CD4-positive, alpha-beta T cell treated with Interleukin-15 for 1 hour (primary cell): ENCODE measurements at regions not wholly inside any gene's neighbourhood (a gene's known extent, or its start where the extent isn't known, plus 50 kb on each side); places are given as distances from the start of the nearest gene placed in this dataset.
"Not testable (repeated sequence)": the region's sequence is repeated elsewhere in the genome, so short reads cannot be mapped to it uniquely, and the experiment has no call there.

Source experiments
- DNase-seq: peaks from one replicate; pipeline ENCODE4 v3.0.0-alpha.2; 2020

DNA sequence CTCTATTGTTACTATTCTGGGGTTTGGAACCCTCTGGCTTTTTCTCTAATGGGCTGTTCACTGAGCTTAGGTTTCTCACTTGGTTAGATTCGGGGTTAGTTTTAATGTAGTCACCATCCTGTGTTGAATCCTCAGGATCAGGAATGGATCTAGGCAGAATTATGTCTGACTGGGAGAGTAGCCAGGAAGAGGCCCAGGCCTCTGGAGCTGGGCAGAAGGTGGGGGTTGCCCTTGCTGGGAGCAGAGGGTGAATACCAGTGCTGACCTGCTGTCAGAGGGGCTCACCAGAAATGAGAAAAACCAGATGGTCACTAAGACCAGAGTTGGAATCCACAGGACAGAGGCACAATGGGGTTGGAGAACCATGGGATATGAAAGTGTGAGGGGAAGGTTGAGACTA, 126.6 kb upstream of the SLC4A4 start:
- DNase-seq = no peak

DNA sequence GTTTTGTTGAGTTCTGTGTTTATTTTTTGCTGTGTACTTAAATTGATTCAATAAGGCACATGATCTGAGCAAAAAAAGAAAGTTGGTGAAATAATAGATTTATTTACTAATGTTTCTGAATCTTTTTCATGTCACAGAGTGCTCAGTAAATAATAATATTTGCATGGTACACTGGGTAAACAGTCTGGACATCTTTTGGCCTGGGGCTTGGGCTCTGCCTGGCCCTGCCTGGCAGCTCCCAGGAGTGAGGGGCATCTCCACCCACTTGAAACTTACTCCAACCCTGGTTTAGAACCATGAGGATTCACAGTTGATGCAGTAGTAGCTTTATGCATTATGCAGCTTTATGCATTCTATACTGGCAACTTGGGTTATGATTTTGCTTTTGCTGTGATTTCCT, 124.2 kb upstream of the SLC4A4 start:
- no peak for DNase-seq

DNA sequence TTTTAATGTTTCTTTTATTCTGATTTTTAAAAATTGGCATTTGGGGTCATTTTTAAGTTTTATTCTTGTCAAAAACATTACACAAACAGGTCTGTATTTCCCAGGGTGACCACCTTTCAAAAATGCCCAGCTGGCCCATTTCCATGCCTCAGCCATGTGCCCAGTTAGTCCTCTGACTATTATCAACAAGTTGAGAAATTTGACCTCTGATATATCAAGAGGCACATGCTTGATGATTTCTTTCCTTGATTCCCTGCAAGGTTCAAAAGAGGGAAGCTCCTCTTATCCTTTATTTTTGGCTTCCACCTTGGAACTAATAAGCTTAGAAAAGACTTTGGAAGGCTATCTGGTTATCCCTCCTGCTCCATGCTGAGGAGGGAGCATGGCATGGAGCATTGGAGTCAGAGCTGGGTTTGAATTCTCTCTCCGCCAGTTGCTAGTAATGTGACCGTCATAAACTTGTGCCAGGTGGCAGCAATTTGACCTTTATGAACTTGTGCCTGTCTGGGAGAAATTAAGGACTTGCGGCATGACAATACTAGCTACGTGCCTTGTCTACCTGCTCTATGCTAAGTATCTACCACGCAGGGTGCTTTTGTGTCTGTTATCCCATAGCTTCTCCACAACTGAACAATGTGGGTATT, 122.4 kb upstream of the SLC4A4 start:
- DNase-seq = no peak

DNA sequence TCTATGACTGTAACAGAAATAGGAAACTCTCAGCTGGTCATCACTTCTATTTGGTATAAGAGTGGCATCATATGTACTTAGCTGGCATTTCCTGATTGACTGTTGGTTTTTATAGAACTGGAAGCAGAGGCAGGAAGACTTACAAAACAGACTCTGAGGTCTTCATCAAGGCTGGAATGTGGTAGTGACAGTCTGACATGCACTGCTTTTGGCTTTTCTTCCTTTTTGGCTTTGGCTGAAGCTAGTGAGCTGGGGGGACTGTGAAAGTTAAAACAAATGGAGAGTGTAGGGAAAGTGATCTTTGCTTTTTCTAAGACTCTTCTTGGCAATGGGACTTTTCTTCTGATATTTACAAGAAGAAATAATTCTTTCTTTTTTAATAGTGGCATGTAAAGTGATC, 121.1 kb upstream of the SLC4A4 start:
- DNase-seq = no peak

DNA sequence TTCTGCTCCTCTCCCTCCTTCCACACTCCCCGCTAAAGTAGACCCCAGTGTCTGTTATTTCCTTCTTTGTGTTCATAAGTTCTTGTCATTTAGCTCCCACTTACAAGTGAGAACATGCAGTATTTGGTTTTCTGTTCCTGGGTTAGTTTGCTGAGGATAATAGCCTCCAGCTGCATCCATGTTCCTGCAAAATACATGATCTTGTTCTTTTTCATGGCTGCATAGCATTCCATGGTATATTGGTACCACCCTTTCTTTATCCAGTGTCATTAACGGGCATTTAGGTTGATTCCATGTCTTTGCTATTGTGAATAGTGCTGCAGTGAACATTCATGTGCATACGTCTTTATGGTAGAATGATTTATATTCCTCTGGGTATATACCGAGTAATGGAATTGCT, 118.0 kb upstream of the SLC4A4 start:
- DNase-seq = not testable (repeated sequence)

DNA sequence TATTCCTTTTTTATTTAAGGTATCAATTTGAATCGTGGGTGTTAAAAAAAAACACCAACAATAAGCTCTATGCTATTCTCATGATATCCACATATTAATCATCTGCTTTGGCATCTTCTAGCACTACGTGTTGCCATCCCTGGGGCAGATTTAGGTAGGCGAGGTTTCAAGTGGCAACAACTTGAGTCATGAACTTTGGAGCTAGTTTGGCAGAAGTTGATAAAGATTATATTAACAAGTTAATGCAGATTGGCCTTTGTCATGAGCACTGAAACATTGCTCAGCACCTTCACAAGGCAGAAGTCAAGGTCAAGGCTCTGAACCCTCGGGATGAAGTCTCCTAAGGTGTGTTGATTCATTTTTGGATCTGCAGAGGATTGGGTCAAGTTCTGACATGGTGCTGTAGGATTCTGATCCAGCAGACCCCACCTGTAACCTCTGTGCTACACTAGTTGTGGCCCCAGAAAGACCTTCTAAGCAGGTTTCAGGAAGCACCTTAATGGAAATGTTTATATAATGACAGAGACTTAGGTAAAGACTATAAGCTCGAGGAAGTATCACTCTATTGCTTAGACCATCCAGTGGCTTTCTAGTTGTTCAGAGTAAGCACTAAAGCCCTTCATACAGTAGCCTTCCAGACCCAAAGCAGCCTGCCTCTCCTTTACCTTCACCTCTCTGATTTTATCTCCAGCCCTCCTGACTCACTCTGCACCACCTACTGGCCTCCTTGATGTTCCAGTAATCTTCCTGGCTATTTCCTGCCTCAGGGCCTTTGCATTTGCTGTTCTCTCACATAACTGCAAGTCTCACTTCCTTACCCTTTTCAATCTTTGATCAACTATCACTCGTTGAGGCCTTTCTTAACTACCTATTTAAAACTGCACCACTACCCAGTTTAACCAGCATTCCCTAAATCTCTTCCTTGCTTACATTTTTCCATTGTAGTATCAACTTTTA, 117.0 kb upstream of the SLC4A4 start:
- DNase-seq = no peak

DNA sequence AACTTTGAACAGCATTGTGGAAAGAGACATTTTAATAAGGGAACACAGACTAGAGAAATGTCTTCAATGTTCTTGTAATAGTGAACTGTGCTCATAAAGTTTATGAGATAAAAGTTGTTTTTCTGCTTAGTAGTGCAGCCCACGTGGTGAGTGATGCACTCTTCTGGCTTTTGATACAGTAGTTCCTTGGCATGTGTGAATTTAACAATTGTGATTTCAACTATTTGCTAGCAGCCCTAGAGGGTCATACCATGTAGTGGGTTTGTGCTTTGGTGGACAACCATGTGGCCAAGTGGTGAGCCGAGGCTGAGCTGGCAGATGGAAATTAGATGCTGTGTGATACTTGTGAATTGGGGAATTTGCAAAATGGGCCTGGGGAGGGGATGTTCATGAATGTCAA, 116.2 kb upstream of the SLC4A4 start:
- DNase-seq = no peak

DNA sequence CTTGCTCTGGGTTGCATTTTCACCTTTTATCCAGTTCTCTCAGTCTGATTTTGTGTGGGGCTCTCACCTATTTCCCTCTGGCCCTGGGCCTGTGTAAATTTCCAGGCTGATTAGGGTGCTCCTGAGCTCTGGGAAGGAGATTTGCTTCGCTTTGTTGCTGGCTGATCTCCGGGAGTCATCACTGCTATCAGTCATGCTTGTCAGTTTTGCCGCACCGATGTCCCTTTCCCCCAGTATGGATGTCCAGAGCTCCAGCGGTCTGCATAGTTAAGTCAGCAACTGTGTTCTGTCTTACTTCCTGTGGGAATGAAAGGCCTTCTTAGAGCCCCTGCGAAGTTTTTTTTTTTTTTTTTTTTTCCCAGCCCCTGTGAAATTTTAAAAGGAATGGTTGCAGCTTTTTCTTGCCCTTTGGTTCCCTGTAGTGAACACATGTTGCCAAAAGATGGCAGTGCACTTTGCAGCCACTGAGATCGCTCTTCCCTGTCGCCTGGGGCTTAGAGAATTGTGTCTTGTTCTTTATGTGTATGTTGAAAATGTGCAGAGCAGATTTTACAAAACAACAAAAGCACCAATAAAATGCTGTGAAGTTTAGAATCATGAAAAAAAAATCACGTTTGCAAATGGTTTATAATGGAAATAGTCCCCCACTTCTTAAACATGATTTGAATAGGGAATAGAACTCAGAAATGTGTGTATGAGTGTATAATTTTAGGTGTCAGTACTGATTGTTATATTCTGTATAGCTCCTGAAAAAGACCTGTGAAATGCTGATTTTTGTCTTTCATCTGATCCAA, 109.1 kb upstream of the SLC4A4 start:
- DNase-seq = no peak

DNA sequence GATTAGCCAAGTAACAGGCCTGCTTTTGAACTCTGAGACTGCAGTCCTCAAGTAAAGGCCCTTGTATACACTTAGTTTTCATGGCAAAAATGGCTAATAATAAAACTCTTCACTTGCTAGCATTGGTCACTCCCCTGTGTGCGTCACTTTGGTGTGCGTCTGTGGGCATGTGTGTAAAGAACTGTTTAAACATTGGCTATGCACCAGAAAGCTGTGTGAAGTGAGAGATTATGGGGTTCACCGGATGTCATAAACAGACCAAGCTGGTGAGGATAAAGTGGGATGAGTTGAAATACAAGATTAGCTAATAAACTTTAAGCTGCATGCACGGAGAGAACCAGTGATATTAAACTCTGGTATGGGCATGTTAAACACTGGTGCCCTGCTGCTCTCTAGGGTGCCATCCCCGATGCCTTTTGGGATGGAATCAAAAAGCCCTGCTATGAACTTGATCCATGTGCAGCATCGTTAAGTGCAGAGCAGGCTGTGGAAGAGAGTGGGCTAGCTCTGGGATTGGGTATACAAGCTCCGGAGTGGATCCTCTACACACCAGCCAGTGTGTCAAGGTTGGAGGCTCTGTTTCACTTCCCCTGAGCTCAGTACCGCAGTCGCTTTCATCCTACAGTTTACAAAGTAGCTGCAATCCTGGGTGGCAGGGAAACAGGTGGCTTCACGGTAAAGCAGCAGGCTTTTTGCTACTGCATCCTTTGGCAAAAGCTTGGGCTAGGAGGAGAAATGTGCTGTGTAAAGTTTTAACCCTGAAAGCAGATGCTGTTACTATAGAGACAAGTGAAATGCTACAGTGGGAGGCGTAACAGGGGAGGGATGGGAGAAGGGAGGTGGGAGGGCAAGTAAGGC, 108.3 kb upstream of the SLC4A4 start:
- no peak for DNase-seq

DNA sequence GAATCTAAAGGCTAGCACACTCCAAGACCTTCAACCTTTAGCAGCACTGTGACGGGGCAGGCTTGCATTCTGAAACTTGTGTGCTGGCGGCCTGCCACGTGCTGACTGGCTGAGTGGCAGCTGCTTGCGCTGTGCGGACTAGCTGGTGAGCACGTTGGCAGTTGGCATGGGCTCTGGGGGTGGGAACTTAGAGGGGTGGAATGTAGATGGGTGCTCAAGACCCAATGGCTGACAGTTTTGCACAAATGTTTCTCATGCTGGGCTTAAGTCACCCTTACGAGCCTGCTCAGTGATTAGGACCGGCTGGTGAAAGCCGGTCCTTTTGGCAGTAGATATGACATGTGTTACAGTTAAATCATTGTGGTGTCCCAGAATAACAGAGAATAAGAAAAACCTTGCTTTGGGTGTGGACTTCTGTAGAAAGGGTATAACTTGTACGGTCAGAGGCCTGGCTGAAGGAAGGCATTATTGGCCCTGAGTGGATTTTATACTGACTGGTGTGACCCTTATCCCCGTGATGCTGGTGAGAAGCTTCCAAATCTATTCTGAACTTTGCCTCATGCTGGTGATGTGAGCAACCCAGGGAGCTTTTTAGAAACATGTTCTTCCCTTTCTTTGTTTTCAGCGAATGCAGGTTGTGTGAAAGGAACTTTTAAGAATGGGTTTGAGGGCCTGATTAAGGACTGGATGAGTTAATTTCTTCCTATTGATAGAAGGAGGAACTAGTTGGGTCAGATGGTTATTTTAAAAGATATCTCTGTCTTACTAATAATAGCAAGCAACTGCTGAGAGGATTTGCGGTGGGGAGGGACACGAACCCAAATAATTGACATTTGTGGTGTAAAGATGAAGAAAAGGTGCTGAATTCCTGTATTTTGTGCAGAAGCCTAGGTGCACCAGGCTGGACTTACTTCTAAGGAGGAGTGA, 107.4 kb upstream of the SLC4A4 start:
- no peak for DNase-seq

DNA sequence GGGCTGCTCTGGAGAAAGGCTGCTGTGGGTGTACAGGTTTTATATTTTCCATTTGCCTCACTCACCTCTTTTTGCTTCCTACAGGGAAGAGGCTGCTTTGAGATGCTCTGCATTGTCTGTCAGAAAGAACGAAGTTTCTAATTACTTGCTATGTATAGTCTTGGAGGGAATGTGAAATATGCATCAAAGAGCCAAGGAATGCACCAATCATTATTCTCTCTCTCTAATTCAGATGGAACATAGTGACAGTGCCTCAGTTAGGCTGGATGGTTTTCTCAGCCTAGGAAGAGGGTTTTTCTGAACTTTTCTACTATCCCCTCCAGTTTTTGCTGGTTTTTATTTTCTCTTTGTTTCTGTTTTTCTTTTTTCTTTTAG, 106.8 kb upstream of the SLC4A4 start:
- DNase-seq = no peak

DNA sequence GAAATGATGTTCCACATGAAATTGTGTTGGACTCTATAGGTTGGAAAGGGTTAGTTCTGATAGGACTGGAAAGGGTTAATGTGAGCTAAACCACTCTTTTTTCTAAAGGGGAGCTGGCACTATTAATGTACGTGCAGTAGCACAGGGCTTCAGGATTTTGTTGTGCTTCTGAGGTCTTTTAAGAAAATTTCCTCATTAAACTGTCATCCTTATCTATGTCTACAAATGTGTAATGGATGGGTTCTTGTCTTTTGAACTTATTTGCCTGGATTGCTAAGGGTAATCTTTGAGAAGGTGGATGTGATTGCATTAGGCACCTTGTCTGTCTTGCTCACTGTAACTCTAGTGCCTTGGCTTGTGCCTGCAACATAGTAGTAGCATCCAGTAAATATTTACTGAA, 106.0 kb upstream of the SLC4A4 start:
- DNase-seq = no peak

DNA sequence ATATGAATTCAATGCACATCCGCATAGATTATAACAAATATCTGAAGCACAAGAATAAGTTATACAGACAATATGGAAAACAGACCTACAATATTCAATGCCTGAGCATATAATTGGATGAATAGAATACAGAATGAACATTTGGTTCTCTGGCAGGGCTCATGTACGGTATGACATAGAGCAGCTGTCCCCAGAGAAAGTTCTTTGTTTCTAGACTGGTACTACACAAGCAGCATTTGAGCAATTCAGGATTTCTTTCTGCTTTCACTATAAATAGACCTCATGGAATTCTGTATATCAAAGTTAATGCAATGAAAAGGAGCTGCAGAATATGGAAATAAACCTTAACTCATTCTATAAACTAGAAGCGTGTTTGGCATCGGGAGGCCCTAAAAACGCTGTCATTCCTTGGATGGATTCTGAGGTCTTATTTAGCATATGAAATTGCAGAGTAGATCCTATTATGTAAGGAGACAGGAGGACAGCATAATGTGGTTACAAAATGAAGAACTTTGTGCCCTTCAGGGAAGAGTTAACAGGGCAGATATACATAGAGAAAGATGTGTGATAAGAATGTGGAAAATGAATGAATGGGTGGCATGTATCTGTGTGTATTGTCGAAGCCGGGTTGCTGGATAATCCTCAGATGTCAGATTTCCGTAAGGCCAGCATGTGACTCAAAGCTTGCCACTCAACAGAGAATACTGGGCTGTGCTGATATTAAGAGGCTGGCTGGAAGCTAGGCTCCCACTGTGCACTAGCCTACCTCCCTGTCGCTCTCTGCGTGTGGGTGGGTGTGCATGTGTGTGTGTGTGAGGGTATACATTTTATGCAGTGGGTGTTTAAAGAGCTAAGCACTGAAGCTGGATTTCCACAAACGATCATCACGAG, 103.3 kb upstream of the SLC4A4 start:
- no peak for DNase-seq

DNA sequence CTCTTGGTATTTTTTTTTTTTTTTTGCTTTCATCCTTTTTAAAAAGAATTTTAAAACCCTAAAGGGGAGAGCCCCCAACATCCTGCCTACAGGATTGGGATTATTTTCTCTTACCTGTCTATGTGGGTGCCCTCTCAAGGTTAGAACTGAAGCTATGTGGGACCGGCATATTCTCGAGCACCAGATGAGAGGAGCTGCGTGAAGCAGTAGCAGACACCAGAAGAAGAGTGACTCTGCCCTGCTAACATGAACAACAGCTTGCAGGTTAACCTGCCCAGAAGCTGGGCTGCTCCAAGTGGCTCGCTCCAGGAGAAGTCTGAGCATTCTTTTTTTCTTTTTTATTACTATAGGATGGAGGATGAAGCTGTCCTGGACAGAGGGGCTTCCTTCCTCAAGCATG, 102.6 kb upstream of the SLC4A4 start:
- DNase-seq = no peak

DNA sequence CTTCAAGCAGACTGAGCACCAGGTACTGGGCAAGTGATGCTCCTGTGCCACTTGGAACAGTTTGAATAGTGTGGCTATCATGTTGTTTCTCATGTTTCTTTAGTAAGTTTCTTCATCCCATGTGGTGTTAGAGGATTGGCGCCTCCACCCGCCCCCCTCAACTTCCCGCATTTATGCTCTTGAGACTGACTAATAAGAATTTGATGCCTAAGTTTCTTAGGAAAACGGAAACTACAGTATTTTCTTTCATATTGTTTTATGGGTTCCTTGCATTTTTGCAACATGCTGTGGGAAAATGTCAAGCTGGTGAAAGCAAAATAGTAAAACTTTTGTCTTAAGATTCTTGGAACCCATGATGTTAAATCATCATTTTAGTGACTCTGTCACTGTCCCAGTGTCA, 101.2 kb upstream of the SLC4A4 start:
- no peak for DNase-seq

DNA sequence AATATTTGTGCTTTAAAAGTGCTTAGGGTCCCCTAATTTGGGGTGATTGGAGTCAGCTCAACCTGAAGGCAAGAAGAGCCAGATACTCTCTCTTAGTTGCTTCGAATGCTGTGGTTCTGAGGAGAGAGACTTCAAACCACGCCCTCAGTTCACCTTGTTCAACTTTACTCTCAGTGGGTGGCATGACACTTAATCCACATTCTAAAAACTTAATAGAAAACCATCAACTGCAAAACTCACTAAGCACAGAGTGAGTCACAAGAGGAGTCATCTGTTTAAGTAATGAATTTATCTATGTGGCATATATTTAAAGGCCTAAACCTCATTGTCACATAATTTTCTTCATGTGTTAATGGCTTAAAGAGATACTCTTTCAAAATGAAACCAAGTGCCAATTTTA, 99.5 kb upstream of the SLC4A4 start:
- no peak for DNase-seq

DNA sequence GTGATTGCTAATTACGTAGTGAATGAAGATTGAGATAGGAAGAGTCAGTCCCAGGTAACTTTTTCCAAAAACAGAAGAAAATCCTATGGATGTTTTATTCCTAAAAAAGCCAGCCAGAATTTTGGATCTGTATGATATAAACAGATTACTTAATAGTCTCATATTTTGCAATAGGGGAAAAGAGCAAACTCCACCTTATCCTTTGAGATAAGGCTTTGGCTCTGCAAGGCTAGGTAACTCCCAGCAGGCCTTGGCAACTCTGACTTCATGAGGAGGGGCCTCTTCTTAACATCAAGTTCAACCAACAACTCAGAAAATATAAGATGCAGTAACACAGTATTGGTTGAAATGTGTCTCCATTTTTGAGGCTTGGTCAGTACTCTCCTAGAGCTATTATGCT, 98.7 kb upstream of the SLC4A4 start:
- no peak for DNase-seq

DNA sequence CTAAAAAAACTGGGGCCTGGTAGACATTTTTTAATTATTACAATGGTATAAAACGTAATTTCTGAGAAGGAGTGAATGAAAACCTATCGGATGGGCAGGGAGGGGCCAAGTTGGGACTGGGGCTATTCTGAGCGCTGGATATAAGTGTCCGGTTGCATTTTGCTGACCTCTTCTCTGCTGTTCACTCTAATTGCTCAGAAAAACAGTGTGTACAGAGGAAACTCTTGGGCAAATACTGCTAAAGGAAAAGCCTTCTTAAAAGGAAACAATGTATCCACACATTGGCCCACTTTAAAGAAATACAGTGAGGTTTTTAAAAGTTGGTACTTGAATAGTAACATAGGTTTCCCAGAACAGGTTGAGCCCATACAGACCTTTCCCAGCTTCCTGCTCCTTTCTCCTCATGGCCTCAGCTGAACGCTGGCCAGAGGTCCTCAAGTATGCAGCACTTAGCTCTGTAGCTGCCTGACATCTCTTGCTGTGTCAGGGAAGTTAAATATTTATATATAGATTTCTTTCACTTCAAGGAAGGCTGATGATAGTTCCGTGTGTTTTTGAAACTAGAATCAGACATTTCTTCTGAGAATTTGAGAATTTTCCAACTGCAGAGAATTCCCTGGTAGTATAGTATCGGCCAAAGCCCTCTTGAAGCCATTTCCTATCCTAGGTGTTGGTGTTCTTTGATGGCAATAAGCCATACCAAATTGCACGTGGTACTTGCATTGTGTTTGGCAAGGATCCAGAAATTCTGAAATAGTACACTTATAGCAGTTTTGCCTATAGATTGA, 97.1 kb upstream of the SLC4A4 start:
- no peak for DNase-seq

DNA sequence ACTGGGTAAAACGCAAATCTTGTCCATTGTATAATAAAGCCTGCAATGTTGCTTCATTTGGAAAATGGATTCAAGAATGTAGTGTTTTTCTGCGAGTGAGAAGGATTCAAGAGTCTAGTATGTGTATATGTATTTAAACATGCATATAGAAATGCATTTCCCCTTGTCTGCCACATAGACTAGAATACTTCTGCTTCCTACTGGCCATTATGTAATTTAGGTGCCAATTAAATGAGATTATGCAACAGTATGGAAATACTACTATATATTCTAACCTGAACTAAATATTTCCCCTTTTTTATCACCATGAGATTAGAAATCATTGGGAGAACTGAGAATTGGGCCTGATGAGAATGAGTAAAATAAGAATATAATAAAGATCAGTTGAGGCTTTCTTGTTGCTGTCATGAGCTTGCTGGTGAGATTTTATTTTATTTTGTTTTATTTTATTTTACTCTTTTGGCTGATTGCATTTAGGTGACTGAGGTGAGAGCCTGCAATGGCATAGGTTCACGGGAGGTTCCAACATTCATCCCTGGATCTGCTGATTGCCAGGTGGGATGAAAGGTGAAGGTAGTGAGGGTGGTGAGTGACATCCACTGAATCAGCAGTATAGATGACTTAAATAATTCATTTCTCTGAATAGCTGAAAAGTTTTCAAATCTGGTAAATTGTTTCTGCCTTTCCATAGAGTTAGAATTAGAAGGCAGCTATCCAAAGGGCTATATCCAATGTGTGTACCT, 95.6 kb upstream of the SLC4A4 start:
- no peak for DNase-seq
